ENCODE measurements at regions not wholly inside any gene's neighbourhood (a gene's known extent, or its start where the extent isn't known, plus 50 kb on each side); places are given as distances from the start of the nearest gene placed in this dataset.

- no peak overlapping the region for H3K27ac Mint-ChIP-seq
Observed at GRCh38 chr1:110777228-110777627, 95.7 kb upstream of the CD53 start.

DNA sequence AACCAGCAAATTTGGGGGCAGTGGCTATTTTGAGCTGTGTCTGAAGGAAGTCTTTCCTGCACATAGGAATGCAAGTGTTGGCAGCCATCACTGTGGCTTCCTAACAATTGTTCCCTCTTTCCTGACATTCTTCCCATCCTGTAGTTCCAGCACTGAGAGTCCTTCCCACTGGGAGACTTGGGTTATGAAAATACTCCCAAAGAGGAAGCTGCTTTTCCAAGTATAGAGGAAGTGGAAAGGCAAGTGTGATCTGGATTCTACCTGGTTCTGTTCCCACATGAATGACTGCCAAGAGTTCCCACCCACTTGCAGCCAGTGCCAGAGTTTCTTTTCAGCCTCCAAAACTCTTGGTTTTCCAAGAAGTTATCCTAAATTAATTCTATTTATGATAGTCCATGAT lies 98.5 kb upstream of the CD53 start:
- Mint-ChIP-seq H3K4me1 (no peaks in the 10 kb centered on the region), H3K4me3 (no peak overlapping the region)

More at GRCh38 chr1:110777228-110777627, 95.7 kb upstream of the CD53 start:
- DNase-seq = no peak
- H3K9me3 Mint-ChIP-seq = no peaks in the 10 kb centered on the region
- no peaks in the 10 kb centered on the region for H3K36me3 Mint-ChIP-seq (ENCODE audit: low read depth)
- H3K4me3 Mint-ChIP-seq = no peak overlapping the region
- no peak for ATAC-seq
- H3K4me1 Mint-ChIP-seq = peaks cover 5% of the 10 kb centered on the region
- peaks cover 8% of the 10 kb centered on the region for H3K27me3 Mint-ChIP-seq

GRCh38 chr1:110773813-110774212 lies 99.1 kb upstream of the KCNA3 start:
- no peak for ATAC-seq
- H3K9me3 Mint-ChIP-seq = no peaks in the 10 kb centered on the region
- H3K27me3 Mint-ChIP-seq = peaks cover 8% of the 10 kb centered on the region
- H3K27ac Mint-ChIP-seq = no peak overlapping the region
- no peaks in the 10 kb centered on the region for H3K36me3 Mint-ChIP-seq (ENCODE audit: low read depth)
- H3K4me3 Mint-ChIP-seq = no peak overlapping the region
- DNase-seq = no peak
- no peaks in the 10 kb centered on the region for H3K4me1 Mint-ChIP-seq

More for the DNA sequence above, 98.5 kb upstream of the CD53 start:
- Mint-ChIP-seq H3K9me3 (no peaks in the 10 kb centered on the region), H3K36me3 (ENCODE audit: low read depth) (no peaks in the 10 kb centered on the region), H3K27ac (no peak overlapping the region), H3K27me3 (peaks cover 9% of the 10 kb centered on the region)
- DNase-seq = no peak
- no peak for ATAC-seq

DNA sequence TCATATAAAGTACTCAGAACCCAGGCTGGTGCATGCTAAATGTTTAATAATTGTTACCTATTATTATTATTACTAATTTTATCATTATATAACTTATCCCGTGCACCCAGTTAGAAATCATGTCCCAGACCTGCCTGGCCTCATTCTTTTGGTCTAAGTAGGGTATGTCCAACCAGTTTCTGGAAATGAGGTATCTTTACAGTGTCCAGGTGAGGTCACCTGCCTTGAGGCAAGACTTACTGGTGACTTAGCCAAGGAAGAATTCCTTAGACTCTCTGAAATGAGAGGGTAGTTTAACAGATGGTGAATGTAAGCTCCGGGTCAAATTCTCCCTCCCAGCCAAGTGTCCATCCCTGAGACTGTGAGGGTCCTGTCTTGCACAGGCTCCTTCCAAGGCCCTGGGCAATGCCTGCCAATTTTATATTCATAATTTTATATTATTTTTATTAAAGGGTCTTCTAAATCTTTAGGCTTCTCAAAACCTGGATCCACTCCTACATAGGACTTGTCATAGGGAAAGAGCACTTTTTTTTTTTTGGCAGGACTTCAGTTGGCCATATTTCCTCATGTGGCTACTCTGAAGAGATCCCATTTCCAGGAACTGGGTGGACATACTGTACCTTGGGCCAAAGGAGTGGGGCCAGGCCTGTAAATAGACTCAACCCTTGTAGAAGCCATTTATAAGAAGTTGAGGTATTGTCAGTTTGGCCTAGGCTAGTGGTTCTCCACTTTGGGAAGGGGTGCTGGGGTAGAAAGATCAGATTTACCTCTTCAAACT lies 96.7 kb upstream of the KCNA3 start:
- DNase-seq (no peak), ATAC-seq (no peak)
- H3K36me3 Mint-ChIP-seq (ENCODE audit: low read depth) = no peaks in the 10 kb centered on the region
- H3K27ac Mint-ChIP-seq = no peak overlapping the region
- no peak overlapping the region for H3K4me3 Mint-ChIP-seq
- peaks cover 7% of the 10 kb centered on the region for H3K27me3 Mint-ChIP-seq
- H3K4me1 Mint-ChIP-seq = no peaks in the 10 kb centered on the region
- H3K9me3 Mint-ChIP-seq = no peaks in the 10 kb centered on the region

GRCh38 chr1:110770832-110771231 lies 96.1 kb upstream of the KCNA3 start:
- H3K27ac Mint-ChIP-seq = no peak overlapping the region
- H3K36me3 Mint-ChIP-seq (ENCODE audit: low read depth) = no peaks in the 10 kb centered on the region
- H3K4me1 Mint-ChIP-seq = peaks cover 2% of the 10 kb centered on the region
- no peak overlapping the region for H3K4me3 Mint-ChIP-seq
- H3K9me3 Mint-ChIP-seq = no peaks in the 10 kb centered on the region
- no peak for ATAC-seq
- H3K27me3 Mint-ChIP-seq = peaks cover 8% of the 10 kb centered on the region
- no peak for DNase-seq

DNA sequence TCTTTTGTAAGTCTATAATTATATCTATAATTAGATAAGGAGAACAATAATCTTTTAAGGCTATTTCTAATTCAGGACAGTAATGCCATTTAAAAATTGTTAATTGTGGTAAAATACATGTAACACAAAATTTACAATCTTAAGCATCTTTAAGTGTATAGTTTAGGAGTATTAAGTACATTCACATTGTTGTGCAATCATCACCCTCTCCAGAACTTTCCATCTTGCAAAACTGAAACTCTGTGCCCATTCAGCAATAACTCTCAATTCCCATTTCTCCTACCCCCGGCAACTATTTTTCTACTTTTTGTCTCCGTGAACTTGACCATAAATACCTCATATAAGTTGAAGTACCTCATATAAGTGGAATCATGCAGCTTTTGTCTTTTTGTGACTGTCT lies 93.9 kb upstream of the KCNA3 start:
- H3K36me3 Mint-ChIP-seq (ENCODE audit: low read depth) = no peaks in the 10 kb centered on the region
- ATAC-seq = no peak

DNA sequence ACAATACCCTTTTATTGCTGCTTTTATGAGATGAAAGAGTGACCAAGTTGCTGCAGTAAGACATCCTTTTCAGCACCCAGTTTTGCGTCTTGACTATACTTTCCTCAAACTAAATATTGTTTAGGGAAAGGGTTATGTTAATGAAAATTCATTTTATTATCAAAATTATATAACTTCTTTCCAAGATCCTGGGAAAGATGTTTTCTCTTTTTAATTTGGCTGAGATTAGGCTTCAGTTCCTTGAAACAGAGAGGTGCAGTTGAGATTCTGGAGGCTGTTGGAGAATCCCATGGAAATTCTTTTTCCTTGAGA lies 91.6 kb upstream of the KCNA3 start:
- Mint-ChIP-seq H3K4me1 (peaks cover 2% of the 10 kb centered on the region), H3K9me3 (no peaks in the 10 kb centered on the region), H3K36me3 (ENCODE audit: low read depth) (no peaks in the 10 kb centered on the region), H3K4me3 (no peak overlapping the region), H3K27ac (no peak overlapping the region), H3K27me3 (peaks cover 7% of the 10 kb centered on the region)
- ATAC-seq = no peak
- DNase-seq = no peak

More for the DNA sequence above, 93.9 kb upstream of the KCNA3 start:
- peaks cover 2% of the 10 kb centered on the region for H3K4me1 Mint-ChIP-seq
- no peaks in the 10 kb centered on the region for H3K9me3 Mint-ChIP-seq
- H3K4me3 Mint-ChIP-seq = no peak overlapping the region
- H3K27ac Mint-ChIP-seq = no peak overlapping the region
- peaks cover 8% of the 10 kb centered on the region for H3K27me3 Mint-ChIP-seq
- no peak for DNase-seq

DNA sequence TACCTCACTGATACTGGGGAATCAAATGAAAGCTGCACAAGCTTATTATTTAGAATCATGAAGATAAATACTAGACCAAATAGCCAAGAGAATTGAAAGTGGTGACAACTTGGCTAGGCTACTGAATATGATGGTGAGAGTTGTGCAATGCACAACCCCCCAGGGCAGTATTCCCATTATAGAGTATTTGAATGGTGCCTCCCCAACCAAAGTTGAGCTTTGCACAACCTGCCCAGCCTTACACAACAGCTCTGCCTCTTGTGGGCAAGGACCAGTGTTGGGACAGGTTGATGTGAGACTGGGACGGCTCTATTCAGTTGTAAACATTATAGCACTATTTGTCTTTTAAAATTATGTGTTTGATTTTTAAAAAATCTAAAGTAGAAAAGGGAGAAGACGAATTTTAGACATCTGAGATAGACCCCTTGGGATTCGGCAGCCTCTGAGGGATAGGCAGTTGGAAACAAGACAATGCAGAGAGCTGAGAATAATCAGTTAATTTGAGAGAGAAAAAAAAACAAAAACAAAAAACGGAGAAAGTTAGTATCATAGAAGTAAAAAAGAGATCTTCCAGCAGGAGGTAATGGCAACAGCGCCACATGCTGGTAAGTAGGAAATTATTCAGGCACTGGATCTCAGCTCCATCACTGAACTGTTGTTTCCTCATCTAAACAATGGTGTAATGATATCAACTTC lies 91.0 kb upstream of the KCNA3 start:
- Mint-ChIP-seq H3K27me3 (peaks cover 9% of the 10 kb centered on the region), H3K27ac (no peak overlapping the region), H3K36me3 (ENCODE audit: low read depth) (no peaks in the 10 kb centered on the region), H3K9me3 (no peaks in the 10 kb centered on the region), H3K4me1 (peaks cover 2% of the 10 kb centered on the region), H3K4me3 (no peak overlapping the region)
- ATAC-seq (no peak), DNase-seq (peak; percentile 44)

DNA sequence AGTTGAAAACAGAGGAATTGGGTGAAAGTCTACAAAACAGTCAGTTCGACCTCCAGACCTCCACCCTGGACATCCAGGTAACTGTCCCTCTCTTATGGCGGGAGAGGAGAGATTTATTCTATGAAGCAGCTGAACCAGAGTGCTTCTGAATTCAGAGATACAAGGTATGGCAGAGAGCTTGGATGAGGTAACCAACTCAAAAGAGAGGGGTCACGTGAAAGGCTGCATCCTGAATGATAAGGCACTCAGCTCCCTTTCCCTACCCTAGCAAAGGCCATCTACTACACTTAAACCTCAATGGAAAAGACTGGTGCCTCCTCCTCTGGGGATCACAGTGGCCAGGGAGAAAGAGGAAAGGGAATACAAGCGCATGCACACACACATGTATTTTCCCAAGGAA lies 88.4 kb upstream of the KCNA3 start:
- no peaks in the 10 kb centered on the region for H3K9me3 Mint-ChIP-seq
- H3K4me3 Mint-ChIP-seq = no peak overlapping the region
- H3K4me1 Mint-ChIP-seq = peaks cover 2% of the 10 kb centered on the region
- H3K36me3 Mint-ChIP-seq (ENCODE audit: low read depth) = no peaks in the 10 kb centered on the region
- H3K27me3 Mint-ChIP-seq = peaks cover 5% of the 10 kb centered on the region
- ATAC-seq = no peak
- no peak for DNase-seq
- no peak overlapping the region for H3K27ac Mint-ChIP-seq

DNA sequence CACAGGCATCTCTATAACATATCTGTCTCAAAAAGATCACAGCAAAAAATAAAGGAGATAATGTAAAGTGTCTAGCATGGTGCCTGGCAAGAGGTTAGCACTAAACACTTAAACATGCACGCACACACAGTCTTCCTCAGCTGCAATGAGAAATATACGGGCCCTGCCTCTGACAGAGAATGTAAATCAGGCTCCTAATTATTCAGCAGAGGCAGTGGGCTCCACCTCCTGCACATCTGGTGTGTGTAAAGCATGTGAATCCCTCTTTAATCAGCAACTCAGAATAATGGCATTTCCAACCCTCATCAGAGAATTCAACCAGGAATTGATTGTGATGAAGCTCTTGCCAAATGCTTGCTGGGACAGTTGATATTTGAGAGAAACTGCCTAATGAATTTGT lies 85.6 kb upstream of the KCNA3 start:
- no peaks in the 10 kb centered on the region for H3K36me3 Mint-ChIP-seq (ENCODE audit: low read depth)

DNA sequence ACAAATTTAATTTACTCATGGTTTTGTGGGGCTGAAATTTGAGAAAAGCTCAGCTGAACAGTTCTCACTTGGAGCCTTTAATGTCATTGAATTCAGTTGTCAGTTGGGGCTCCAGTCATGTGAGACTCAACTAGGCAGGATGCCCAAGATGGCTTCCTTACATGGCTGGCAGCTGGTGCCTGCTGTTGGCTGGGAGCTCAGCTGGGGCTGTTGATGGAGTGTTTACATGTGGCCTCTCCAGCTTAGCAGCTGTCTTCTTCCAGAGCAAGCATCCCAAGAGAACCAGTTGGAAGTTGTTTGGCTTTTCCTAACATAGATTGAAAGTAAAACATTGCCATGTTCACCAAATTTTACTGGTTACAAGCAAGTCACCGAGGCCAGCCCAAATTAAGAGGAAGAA lies 81.8 kb upstream of the KCNA3 start:
- peaks cover 13% of the 10 kb centered on the region for H3K27me3 Mint-ChIP-seq
- H3K9me3 Mint-ChIP-seq = no peaks in the 10 kb centered on the region
- no peak for ATAC-seq
- H3K36me3 Mint-ChIP-seq (ENCODE audit: low read depth) = no peaks in the 10 kb centered on the region
- H3K4me1 Mint-ChIP-seq = peaks cover 3% of the 10 kb centered on the region
- H3K27ac Mint-ChIP-seq = no peak overlapping the region
- no peak for DNase-seq
- H3K4me3 Mint-ChIP-seq = no peak overlapping the region

More for the DNA sequence above, 85.6 kb upstream of the KCNA3 start:
- no peak overlapping the region for H3K4me3 Mint-ChIP-seq
- no peak overlapping the region for H3K27ac Mint-ChIP-seq
- no peaks in the 10 kb centered on the region for H3K9me3 Mint-ChIP-seq
- no peaks in the 10 kb centered on the region for H3K4me1 Mint-ChIP-seq
- ATAC-seq = no peak
- peaks cover 12% of the 10 kb centered on the region for H3K27me3 Mint-ChIP-seq
- DNase-seq = no peak

GRCh38 chr1:110752941-110753725 lies 78.4 kb upstream of the KCNA3 start:
- Mint-ChIP-seq H3K27me3 (peaks cover 14% of the 10 kb centered on the region), H3K4me3 (no peak overlapping the region), H3K27ac (no peak overlapping the region), H3K36me3 (ENCODE audit: low read depth) (no peaks in the 10 kb centered on the region), H3K9me3 (no peaks in the 10 kb centered on the region), H3K4me1 (peaks cover 3% of the 10 kb centered on the region)
- DNase-seq (no peak), ATAC-seq (peak; percentile 71)

GRCh38 chr1:110750562-110750961 lies 75.8 kb upstream of the KCNA3 start:
- Mint-ChIP-seq H3K27me3 (peaks cover 15% of the 10 kb centered on the region), H3K27ac (no peak overlapping the region), H3K4me3 (no peak overlapping the region), H3K9me3 (no peaks in the 10 kb centered on the region), H3K4me1 (peaks cover 3% of the 10 kb centered on the region), H3K36me3 (ENCODE audit: low read depth) (no peaks in the 10 kb centered on the region)
- ATAC-seq (no peak), DNase-seq (no peak)

DNA sequence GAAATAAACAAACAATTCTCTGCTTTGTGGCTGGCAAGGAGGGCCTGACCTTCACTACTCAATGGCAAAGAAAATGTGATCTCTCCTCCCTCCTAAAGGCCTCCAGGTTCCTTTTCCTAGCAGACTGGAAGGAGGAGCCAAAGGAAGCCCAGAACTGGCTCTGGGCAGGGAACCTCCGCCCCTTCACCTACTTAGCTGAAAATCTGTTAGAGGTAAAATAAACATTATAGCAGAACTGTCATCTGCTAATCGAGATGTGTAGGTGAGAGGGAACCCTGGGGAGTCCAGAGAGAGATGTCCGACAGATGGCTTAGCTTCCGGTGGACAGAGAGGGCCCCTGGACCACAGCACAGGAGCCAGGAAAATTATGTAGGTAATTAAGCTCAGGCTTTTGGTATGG lies 75.2 kb upstream of the KCNA3 start:
- no peak for DNase-seq

More for the DNA sequence above, 75.2 kb upstream of the KCNA3 start:
- Mint-ChIP-seq H3K36me3 (ENCODE audit: low read depth) (no peaks in the 10 kb centered on the region), H3K27ac (no peak overlapping the region), H3K9me3 (no peaks in the 10 kb centered on the region), H3K4me1 (peaks cover 3% of the 10 kb centered on the region), H3K4me3 (no peak overlapping the region), H3K27me3 (peaks cover 18% of the 10 kb centered on the region)
- no peak for ATAC-seq
